UCSD-AML1 (cell line): ENCODE measurements at regions not wholly inside any gene's neighbourhood (a gene's known extent, or its start where the extent isn't known, plus 50 kb on each side); places are given as distances from the start of the nearest gene placed in this dataset.
"Not testable (repeated sequence)": the region's sequence is repeated elsewhere in the genome, so short reads cannot be mapped to it uniquely, and the experiment has no call there.

Experiments
- DNase-seq: peaks from one replicate; lab custom pipeline; 2025; ENCODE audit not compliant: unreplicated experiment; lab: John Stamatoyannopoulos, UW

DNA sequence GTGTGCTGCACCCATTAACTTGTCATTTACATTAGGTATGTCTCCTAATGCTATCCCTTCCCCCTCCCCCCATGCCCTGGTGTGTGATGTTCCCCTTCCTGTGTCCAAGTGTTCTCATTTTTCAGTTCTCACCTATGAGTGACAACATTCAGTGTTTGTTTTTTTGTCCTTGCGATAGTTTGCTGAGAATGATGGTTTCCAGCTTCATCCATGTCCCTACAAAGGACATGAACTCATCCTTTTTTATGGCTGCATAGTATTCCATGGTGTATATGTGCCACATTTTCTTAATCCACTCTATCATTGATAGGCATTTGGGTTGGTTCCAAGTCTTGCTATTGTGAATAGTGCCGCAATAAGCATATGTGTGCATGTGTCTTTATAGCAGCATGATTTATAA, 316.7 kb downstream of the ACTR3B start:
- not testable (repeated sequence) for DNase-seq

GRCh38 chr7:153081496-153081895, 321.9 kb downstream of the ACTR3B start:
- no peak for DNase-seq

DNA sequence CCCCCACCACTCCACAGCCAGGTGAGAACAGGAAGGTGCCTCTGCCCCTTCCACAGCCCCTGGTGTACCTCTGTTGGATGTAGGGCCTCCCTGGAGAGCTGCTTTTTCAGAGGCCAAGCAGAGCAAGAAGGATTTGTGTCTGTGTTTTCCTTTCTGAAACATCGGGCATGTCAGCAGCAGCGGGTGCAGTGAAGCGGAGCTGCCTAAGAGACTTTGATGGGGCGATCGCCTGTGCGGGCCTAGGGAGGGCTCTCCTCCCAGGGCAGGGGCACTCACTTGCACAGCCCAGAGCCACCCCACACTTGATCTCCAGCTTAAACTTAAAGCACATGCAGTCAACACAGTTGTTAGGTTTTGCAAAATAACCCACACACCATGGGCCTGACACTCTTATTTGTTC, 324.7 kb downstream of the ACTR3B start:
- no peak for DNase-seq

DNA sequence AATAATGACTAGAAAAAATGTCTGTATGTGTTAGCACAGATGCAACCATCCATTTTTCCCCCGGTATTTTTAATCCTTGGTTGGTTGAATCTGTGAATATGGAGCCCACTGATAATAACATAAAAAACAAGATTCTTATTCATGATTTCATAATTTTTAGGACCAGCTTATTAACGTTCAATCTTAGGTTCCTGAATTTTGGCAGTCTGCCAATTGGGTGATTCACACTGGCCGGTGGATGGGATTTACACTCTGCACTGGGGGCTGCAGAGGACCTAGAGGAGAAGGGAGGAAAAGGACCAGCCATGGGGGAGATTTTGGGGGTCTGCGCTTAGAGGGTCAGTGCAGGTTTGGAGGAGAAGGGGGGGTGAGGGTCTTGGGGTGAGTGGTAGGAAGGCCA, 327.9 kb downstream of the ACTR3B start:
- no peak for DNase-seq

GRCh38 chr7:153088601-153089000, 329.0 kb downstream of the ACTR3B start:
- no peak for DNase-seq

- no peak for DNase-seq
Measured at GRCh38 chr7:153090209-153090608, 330.7 kb downstream of the ACTR3B start.

- DNase-seq: no peak
Measured at GRCh38 chr7:153090764-153091163, 331.2 kb downstream of the ACTR3B start.

- no peak for DNase-seq
Measured at GRCh38 chr7:153091477-153091876, 331.9 kb downstream of the ACTR3B start.

- DNase-seq: no peak
Measured at GRCh38 chr7:153097511-153098201, 338.1 kb downstream of the ACTR3B start.

- no peak for DNase-seq
Measured at GRCh38 chr7:153099235-153099634, 339.7 kb downstream of the ACTR3B start.

DNA sequence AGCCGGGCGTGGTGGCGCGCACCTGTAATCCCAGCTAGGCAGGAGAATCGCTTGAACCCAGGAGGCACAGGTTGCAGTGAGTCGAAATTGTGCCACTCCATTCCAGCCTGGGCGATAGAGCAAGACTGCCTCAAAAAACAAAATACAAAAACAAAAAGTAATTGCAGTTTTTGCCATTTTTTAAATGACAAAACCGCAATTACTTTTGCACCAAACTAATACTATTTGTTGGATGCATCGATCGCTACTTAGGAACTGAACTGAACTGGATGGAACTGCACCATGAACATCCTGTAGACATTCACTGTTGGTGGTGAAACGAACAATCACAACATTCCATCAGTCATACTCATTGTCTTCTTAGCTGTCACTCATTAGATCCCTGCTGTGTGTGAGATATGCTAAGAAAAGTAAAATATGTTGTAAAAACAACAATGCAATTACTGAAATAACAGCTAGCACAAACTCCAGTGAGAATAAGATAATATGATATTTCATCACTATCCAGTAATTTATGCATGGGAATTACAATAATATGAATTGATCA, 341.2 kb downstream of the ACTR3B start:
- no peak for DNase-seq

GRCh38 chr7:153103202-153103601, 343.6 kb downstream of the ACTR3B start:
- no peak for DNase-seq

- DNase-seq: no peak
Measured at GRCh38 chr7:153107826-153108225, 348.3 kb downstream of the ACTR3B start.

GRCh38 chr7:153109566-153109965, 350.0 kb downstream of the ACTR3B start:
- no peak for DNase-seq

- no peak for DNase-seq
Measured at GRCh38 chr7:153110606-153111005, 351.1 kb downstream of the ACTR3B start.

DNA sequence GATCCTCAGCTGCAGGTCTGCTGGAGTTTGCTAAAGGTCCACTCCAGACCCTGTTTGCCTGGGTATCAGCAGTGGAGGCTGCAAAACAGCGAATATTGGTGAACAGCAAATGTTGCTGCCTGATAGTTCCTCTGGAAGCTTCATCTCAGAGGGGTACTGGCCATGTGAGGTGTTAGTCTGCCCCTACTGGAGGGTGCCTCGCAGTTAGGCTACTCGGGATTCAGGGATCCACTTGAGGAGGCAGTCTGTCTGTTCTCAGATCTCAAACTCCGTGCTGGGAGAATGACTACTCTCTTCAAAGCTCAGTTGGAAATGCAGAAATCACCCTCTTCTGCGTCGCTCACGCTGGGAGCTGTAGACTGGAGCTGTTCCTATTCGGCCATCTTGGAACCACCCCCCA, 362.7 kb downstream of the ACTR3B start:
- DNase-seq: not testable (repeated sequence)

GRCh38 chr7:153130052-153130451, 370.5 kb downstream of the ACTR3B start:
- DNase-seq: no peak

- no peak for DNase-seq
Measured at GRCh38 chr7:153151766-153152165, 392.2 kb downstream of the ACTR3B start.

- DNase-seq: no peak
Measured at GRCh38 chr7:153152801-153153422, 393.4 kb downstream of the ACTR3B start.

DNA sequence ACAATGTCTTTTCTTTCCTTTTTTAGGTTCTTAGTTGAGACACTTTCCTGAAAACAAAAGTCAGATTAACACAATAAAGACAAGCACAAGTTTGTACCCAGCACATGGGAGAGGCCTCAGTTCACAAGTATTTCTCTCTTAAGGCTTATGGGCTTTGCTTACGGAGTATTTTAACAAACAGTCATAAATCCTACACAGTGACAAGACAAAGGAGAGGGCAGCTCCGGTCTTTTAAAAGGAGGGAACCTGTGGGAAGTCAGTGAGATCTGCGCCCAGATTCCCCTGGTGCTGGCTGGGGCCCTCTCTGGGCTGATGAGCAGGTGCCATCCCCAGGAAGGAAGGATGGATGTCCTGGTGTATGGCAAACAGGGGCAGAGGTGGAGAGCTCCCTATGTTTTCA, 398.6 kb downstream of the ACTR3B start:
- no peak for DNase-seq

- no peak for DNase-seq
Measured at GRCh38 chr7:153170287-153170686, 410.7 kb downstream of the ACTR3B start.

- DNase-seq: no peak
Measured at GRCh38 chr7:153185936-153186335, 426.4 kb downstream of the ACTR3B start.

GRCh38 chr7:153188161-153188560, 428.6 kb downstream of the ACTR3B start:
- no peak for DNase-seq
